Naive B cell (primary cell): ENCODE measurements at regions not wholly inside any gene's neighbourhood (a gene's known extent, or its start where the extent isn't known, plus 50 kb on each side); places are given as distances from the start of the nearest gene placed in this dataset.
A peak's percentile ranks its signal among the peaks of the same experiment; 100 is the strongest.

Experiments
- ATAC-seq, 2 donors: fragments of 150-1000 bp; cut with Tn5 transposase; 2 replicates each; pipeline ENCODE4 v1.10.0; 2021; ENCODE audit warnings: low read depth in 2 of 2, mild to moderate bottlenecking in 2 of 2, moderate library complexity in 2 of 2
- DNase-seq: peaks from one replicate; pipeline ENCODE4 v3.0.0; 2022
- H3K27ac Mint-ChIP-seq, 6 donors: one replicate each; pipeline ENCODE4 v1.8.0; 2020 to 2022; ENCODE audit warnings: mild to moderate bottlenecking in 6 of 6, mixed read lengths in 6 of 6, moderate library complexity in 5 of 6, inconsistent platforms in 2 of 6
- H3K27me3 Mint-ChIP-seq, 3 donors: one replicate each; pipeline ENCODE4 v1.8.0; 2021 to 2022; ENCODE audit warnings: mixed read lengths in 3 of 3, mild to moderate bottlenecking in 1 of 3
- H3K36me3 Mint-ChIP-seq, 2 donors: one replicate each; pipeline ENCODE4 v1.8.0; 2020 to 2022; ENCODE audit warnings: mixed read lengths in 2 of 2, inconsistent platforms in 1 of 2, mild to moderate bottlenecking in 1 of 2
- H3K4me1 Mint-ChIP-seq, 3 donors: one replicate each; pipeline ENCODE4 v1.8.0; 2020 to 2022; ENCODE audit warnings: mixed read lengths in 3 of 3, inconsistent platforms in 1 of 3, mild to moderate bottlenecking in 1 of 3, moderate library complexity in 1 of 3
- H3K4me3 Mint-ChIP-seq, 8 donors: one replicate each; pipeline ENCODE4 v1.8.0; 2020 to 2022; ENCODE audit warnings: mild to moderate bottlenecking in 8 of 8, mixed read lengths in 8 of 8, moderate library complexity in 8 of 8, inconsistent platforms in 2 of 8
- H3K9me3 Mint-ChIP-seq, 7 donors: one replicate each; pipeline ENCODE4 v1.8.0; 2020 to 2022; ENCODE audit warnings: mixed read lengths in 7 of 7, mild to moderate bottlenecking in 5 of 7, inconsistent platforms in 2 of 7, moderate library complexity in 1 of 7

GRCh38 chr15:77706482-77707244, 74.0 kb upstream of the LINGO1 start:
- H3K9me3 Mint-ChIP-seq: peaks cover 0 to 5% (median 0%) of the 10 kb centered on the region in 7 donors
- H3K4me3 Mint-ChIP-seq: no peak overlapping the region
- ATAC-seq (no peak), DNase-seq (no peak)
- peaks cover 0 to 30% (median 24%) of the 10 kb centered on the region in 3 donors for H3K27me3 Mint-ChIP-seq
- H3K36me3 Mint-ChIP-seq: no peaks in the 10 kb centered on the region
- no peak overlapping the region for H3K27ac Mint-ChIP-seq
- peaks cover 0 to 4% (median 0%) of the 10 kb centered on the region in 3 donors for H3K4me1 Mint-ChIP-seq

GRCh38 chr15:77702211-77702957, 69.7 kb upstream of the LINGO1 start:
- ATAC-seq: no peak
- H3K4me1 Mint-ChIP-seq: peaks cover 0 to 4% (median 0%) of the 10 kb centered on the region in 3 donors
- no peak overlapping the region for H3K27ac Mint-ChIP-seq
- DNase-seq: no peak
- peaks cover 0 to 25% (median 24%) of the 10 kb centered on the region in 3 donors for H3K27me3 Mint-ChIP-seq
- peaks cover 0 to 10% (median 0%) of the 10 kb centered on the region in 7 donors for H3K9me3 Mint-ChIP-seq
- no peaks in the 10 kb centered on the region for H3K36me3 Mint-ChIP-seq
- H3K4me3 Mint-ChIP-seq: no peak overlapping the region

- no peak overlapping the region for H3K4me3 Mint-ChIP-seq
- H3K27me3 Mint-ChIP-seq: peaks cover 6 to 32% (median 13%) of the 10 kb centered on the region in 3 donors
- H3K9me3 Mint-ChIP-seq: peaks cover 0 to 10% (median 0%) of the 10 kb centered on the region in 7 donors
- no peaks in the 10 kb centered on the region for H3K4me1 Mint-ChIP-seq
- H3K27ac Mint-ChIP-seq: no peak overlapping the region
- no peaks in the 10 kb centered on the region for H3K36me3 Mint-ChIP-seq
- no peak for ATAC-seq
- no peak for DNase-seq
Measured at GRCh38 chr15:77698481-77698880, 65.8 kb upstream of the LINGO1 start.

GRCh38 chr15:77697893-77698292, 65.2 kb upstream of the LINGO1 start:
- Mint-ChIP-seq H3K9me3 (peaks cover 0 to 10% (median 0%) of the 10 kb centered on the region in 7 donors), H3K4me1 (no peaks in the 10 kb centered on the region), H3K27me3 (peaks cover 12 to 38% (median 19%) of the 10 kb centered on the region in 3 donors), H3K4me3 (no peak overlapping the region), H3K36me3 (no peaks in the 10 kb centered on the region), H3K27ac (peak overlapping the region in 1 of 6 donors; percentile 66)
- ATAC-seq: no peak
- no peak for DNase-seq

DNA sequence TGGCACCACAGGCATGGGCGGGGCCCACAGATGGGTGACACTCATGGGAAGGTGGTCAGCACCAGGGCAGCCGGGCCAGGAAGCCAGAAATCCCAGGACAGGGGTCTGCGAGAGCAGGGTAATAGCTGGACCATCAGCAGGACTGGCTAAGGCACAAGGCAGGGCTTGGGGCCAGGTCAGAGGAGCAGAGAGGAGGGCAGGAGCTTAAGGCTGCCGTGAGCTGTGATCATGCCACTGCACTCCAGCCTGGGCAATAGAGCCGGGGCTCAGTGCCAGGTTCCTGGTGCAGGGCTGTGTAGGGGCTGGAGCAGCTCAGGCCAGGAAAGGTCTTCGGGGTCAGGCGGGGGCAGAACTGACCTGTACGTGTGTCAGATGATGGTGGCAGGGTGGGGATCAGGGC, 64.2 kb upstream of the LINGO1 start:
- Mint-ChIP-seq H3K4me3 (no peak overlapping the region), H3K4me1 (no peaks in the 10 kb centered on the region), H3K27ac (no peak overlapping the region), H3K9me3 (peaks cover 0 to 5% (median 0%) of the 10 kb centered on the region in 7 donors), H3K36me3 (no peaks in the 10 kb centered on the region), H3K27me3 (peaks cover 18 to 42% (median 29%) of the 10 kb centered on the region in 3 donors)
- ATAC-seq: no peak
- no peak for DNase-seq

GRCh38 chr15:77695961-77696582, 63.4 kb upstream of the LINGO1 start:
- H3K9me3 Mint-ChIP-seq: peaks cover 0 to 6% (median 0%) of the 10 kb centered on the region in 7 donors
- no peak for ATAC-seq

DNA sequence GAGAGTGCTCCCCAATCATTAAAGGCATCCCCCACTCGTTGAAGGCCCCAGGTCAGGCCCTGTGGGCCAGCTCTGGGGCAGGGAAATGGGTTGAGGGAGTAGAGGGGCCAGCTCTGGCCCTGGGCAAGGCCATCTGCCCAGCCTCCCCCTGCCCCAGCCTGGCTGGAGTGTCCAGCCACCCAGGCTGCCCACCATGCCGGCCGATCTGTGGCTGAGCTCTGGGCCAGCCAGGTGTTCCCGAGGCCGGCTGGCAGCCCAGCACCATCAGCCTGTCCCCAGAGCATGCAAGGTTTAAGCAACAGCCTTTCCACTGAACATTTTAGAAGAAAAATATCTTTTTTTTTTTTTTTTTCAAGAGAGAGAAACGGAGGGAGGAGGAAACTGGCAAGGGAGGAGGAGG, 62.8 kb upstream of the LINGO1 start:
- no peak overlapping the region for H3K27ac Mint-ChIP-seq
- H3K36me3 Mint-ChIP-seq: no peaks in the 10 kb centered on the region
- H3K4me1 Mint-ChIP-seq: no peaks in the 10 kb centered on the region
- no peak for ATAC-seq
- H3K4me3 Mint-ChIP-seq: no peak overlapping the region
- H3K9me3 Mint-ChIP-seq: peaks cover 0 to 6% (median 0%) of the 10 kb centered on the region in 7 donors
- no peak for DNase-seq
- H3K27me3 Mint-ChIP-seq: peaks cover 22 to 53% (median 43%) of the 10 kb centered on the region in 3 donors

More at GRCh38 chr15:77695961-77696582, 63.4 kb upstream of the LINGO1 start:
- Mint-ChIP-seq H3K4me1 (no peaks in the 10 kb centered on the region), H3K27ac (no peak overlapping the region), H3K27me3 (peaks cover 18 to 50% (median 37%) of the 10 kb centered on the region in 3 donors), H3K36me3 (no peaks in the 10 kb centered on the region), H3K4me3 (no peak overlapping the region)
- no peak for DNase-seq

GRCh38 chr15:77693576-77693975, 60.9 kb upstream of the LINGO1 start:
- Mint-ChIP-seq H3K4me3 (no peak overlapping the region), H3K27me3 (peaks cover 28 to 68% (median 62%) of the 10 kb centered on the region in 3 donors), H3K27ac (no peak overlapping the region), H3K9me3 (peaks cover 0 to 3% (median 0%) of the 10 kb centered on the region in 7 donors), H3K4me1 (no peaks in the 10 kb centered on the region), H3K36me3 (no peaks in the 10 kb centered on the region)
- ATAC-seq: no peak
- DNase-seq: no peak

DNA sequence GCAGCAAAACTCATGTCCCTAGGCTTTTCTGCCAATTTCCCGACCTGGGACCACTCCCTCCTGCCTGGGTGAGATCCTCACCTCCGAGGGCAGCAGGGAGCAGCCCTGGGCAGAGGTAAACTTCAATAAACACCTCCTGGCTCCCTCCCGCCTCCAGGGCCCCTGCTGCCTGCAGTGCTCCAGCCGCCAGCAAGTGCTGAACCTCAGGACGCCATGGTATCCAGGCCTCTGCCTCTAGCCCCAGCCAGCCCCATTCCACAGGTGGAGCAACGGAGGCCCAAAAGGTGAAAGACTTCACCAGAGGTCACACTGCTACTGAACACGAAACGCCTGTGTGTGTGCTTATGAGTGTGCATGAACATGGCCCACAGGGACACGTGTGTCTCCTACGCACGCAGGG, 59.9 kb upstream of the LINGO1 start:
- H3K4me1 Mint-ChIP-seq: no peaks in the 10 kb centered on the region
- H3K9me3 Mint-ChIP-seq: peaks cover 0 to 3% (median 0%) of the 10 kb centered on the region in 7 donors
- H3K4me3 Mint-ChIP-seq: no peak overlapping the region
- H3K27me3 Mint-ChIP-seq: peaks cover 31 to 70% (median 67%) of the 10 kb centered on the region in 3 donors
- H3K27ac Mint-ChIP-seq: no peak overlapping the region
- DNase-seq (no peak), ATAC-seq (no peak)
- no peaks in the 10 kb centered on the region for H3K36me3 Mint-ChIP-seq

DNA sequence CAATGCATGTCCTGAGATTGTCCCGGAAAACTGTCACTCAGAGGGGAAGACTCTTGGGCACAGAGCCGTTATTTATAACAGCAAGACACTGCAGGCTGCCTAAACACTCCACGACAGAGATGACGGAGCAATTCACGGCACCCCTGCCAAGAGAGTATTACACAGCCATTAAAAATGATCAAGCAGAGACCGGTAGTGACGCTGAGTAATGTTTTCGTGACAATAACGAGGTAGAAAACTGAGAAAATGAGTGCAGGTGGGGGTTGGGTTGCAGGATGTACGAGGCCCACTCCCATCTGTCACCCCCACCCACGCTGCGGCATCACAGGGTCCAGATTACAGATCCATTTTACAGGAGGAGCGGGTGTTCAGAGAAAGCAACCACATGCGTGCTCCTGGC, 58.9 kb upstream of the LINGO1 start:
- Mint-ChIP-seq H3K9me3 (peaks cover 0 to 3% (median 0%) of the 10 kb centered on the region in 7 donors), H3K27ac (no peak overlapping the region), H3K4me1 (no peaks in the 10 kb centered on the region), H3K27me3 (peaks cover 36 to 71% (median 70%) of the 10 kb centered on the region in 3 donors), H3K4me3 (no peak overlapping the region), H3K36me3 (no peaks in the 10 kb centered on the region)
- DNase-seq: no peak
- ATAC-seq: no peak

DNA sequence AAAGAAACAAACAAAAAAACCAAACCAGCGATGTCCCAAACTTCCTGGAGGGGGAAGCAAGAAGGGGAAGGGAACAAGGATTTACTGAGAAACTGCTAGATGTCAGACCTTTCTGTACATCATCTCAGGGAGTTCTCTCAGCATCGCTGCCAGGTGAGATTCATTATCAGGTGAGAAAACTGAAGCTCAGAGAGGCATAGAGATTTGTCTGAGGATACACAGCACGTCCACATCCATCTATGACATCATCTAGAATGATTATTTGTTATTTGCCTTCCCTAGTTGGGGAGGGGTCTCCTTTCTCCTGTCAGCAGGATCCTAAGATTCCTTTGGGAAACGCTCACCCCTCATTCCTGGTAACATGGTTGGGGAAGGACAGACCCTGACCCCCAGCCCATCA, 57.1 kb upstream of the LINGO1 start:
- DNase-seq (no peak), ATAC-seq (no peak)
- no peaks in the 10 kb centered on the region for H3K4me1 Mint-ChIP-seq
- peaks cover 0 to 3% (median 0%) of the 10 kb centered on the region in 7 donors for H3K9me3 Mint-ChIP-seq
- peaks cover 36 to 76% (median 75%) of the 10 kb centered on the region in 3 donors for H3K27me3 Mint-ChIP-seq
- H3K27ac Mint-ChIP-seq: no peak overlapping the region
- H3K4me3 Mint-ChIP-seq: no peak overlapping the region
- H3K36me3 Mint-ChIP-seq: no peaks in the 10 kb centered on the region

DNA sequence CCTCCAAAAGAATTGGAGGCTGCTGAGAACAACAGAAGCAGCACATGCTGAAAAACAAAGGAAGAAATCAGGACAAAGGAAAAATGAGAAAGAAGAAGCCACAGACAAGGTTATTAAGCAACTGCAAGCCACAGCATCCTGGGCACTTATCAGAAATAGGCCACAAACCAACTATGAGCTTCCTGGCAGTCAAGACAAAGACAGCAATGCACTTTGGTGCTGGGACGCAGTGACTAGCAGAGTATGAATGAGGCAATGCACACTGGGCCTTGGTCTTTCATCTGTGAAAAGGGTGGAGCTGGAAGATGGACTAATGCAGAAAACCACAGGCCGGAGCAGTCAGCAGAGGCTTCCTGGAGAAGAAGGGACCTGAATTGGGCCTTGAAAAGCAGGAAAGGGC, 56.0 kb upstream of the LINGO1 start:
- DNase-seq (no peak), ATAC-seq (no peak)
- H3K27ac Mint-ChIP-seq: no peak overlapping the region
- H3K4me1 Mint-ChIP-seq: no peaks in the 10 kb centered on the region
- H3K4me3 Mint-ChIP-seq: no peak overlapping the region
- H3K27me3 Mint-ChIP-seq: peaks cover 33 to 70% (median 65%) of the 10 kb centered on the region in 3 donors
- H3K9me3 Mint-ChIP-seq: peaks cover 0 to 3% (median 0%) of the 10 kb centered on the region in 7 donors
- no peaks in the 10 kb centered on the region for H3K36me3 Mint-ChIP-seq

GRCh38 chr15:77688266-77688665, 55.6 kb upstream of the LINGO1 start:
- no peak for DNase-seq
- Mint-ChIP-seq H3K27me3 (peaks cover 28 to 67% (median 61%) of the 10 kb centered on the region in 3 donors), H3K36me3 (no peaks in the 10 kb centered on the region), H3K4me1 (no peaks in the 10 kb centered on the region), H3K9me3 (peaks cover 0 to 3% (median 0%) of the 10 kb centered on the region in 7 donors), H3K27ac (no peak overlapping the region), H3K4me3 (no peak overlapping the region)
- no peak for ATAC-seq
